Spleen (tissue), 7 donors: ENCODE measurements at regions not wholly inside any gene's neighbourhood (a gene's known extent, or its start where the extent isn't known, plus 50 kb on each side); places are given as distances from the start of the nearest gene placed in this dataset.

Source experiments
- POLR2A ChIP-seq, 3 donors: fragments of 450-650 bp; IDR thresholded peaks; one replicate each; pipeline ENCODE4 v1.5.1; 2017; ENCODE audit warnings: antibody characterized with exemption in 3 of 3, mild to moderate bottlenecking in 1 of 3
- POLR2AphosphoS5 ChIP-seq, 3 donors: sonication (generic); formaldehyde crosslinking; IDR thresholded peaks; one replicate each; pipeline ENCODE4 v1.5.1; 2017; ENCODE audit warnings: antibody characterized with exemption in 3 of 3
- TF ChIP-seq, protein P1 (sequence below), 11 experiments: fragments of 200-600 bp in 7 of 11; fragments of 450-650 bp in 4 of 11; sonication (generic) in 4 of 11; IDR thresholded peaks in 8 of 11; conservative IDR thresholded peaks in 3 of 11; 1 replicate in 7 of 11; 2 replicates in 4 of 11; pipeline versions ENCODE4 v1.4.0 to v1.8.0; 2016 to 2021; ENCODE audit warnings: antibody characterized with exemption in 11 of 11, inconsistent platforms in 4 of 11, mild to moderate bottlenecking in 1 of 11
- donor health status: DM: no; HTN: no; CAD: no; lungs with moderate emphysema.
- donor health status: DM: no; HTN: no; CAD: no.
- donor health status: DM: no; HTN: no; CAD: no.

DNA sequence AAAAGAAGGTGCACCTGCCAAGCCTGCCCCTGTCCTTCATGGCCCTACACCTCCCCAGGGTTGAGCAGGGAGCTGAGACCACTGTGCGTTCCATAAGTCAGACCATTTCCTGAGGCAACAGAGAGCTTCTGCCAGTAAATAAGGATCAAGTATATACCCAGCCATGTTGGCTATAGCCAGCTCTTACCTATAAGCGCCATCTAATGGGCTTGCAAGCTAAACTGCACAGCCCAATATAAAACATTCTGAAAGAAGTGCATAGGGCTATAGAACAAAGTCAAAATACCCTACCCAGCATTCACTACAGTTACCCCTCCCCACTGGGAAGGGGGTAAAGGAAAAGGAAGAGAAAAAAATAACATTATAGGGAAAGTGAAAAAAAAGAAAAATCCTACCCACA, 59.3 kb upstream of the SCAF11 start:
- TF ChIP-seq, protein P1, sequence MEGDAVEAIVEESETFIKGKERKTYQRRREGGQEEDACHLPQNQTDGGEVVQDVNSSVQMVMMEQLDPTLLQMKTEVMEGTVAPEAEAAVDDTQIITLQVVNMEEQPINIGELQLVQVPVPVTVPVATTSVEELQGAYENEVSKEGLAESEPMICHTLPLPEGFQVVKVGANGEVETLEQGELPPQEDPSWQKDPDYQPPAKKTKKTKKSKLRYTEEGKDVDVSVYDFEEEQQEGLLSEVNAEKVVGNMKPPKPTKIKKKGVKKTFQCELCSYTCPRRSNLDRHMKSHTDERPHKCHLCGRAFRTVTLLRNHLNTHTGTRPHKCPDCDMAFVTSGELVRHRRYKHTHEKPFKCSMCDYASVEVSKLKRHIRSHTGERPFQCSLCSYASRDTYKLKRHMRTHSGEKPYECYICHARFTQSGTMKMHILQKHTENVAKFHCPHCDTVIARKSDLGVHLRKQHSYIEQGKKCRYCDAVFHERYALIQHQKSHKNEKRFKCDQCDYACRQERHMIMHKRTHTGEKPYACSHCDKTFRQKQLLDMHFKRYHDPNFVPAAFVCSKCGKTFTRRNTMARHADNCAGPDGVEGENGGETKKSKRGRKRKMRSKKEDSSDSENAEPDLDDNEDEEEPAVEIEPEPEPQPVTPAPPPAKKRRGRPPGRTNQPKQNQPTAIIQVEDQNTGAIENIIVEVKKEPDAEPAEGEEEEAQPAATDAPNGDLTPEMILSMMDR (IDR thresholded peaks at IDR 0.05 in 8 of 11, conservative IDR thresholded peaks at IDR 0.05 in 3 of 11): no peak
- TF ChIP-seq POLR2AphosphoS5 (IDR thresholded peaks at IDR 0.05) (no peak), POLR2A (IDR thresholded peaks at IDR 0.05) (no peak)
